ENCODE measurements at regions not wholly inside any gene's neighbourhood (a gene's known extent, or its start where the extent isn't known, plus 50 kb on each side); places are given as distances from the start of the nearest gene placed in this dataset.

DNA sequence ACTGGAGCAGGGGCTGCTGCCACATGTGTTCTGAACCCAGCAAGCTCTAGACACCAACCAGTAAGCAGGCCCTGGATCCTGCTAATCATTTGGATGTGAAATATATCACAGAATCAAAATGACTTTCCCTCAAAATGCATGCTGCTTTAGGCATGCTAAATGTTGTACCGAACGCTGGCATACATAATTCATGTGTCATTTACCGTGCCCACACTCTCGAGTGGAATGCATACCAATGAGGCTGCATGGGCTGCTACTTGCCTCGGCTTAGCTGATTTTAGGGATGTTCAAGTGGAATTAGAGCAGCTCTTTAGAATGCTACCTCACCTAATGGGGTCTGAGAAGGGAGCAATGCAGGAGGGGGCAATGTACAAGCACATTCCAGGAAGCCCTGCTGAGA, 509.6 kb upstream of the RAB6C start:
- Histone ChIP-seq H3K27me3 (ENCODE audit: insufficient read depth, poor library complexity, severe bottlenecking) (no peaks in the 10 kb centered on the region), H3K4me3 (replicated peaks; ENCODE audit: insufficient read depth, low read length) (no peak overlapping the region), H3K27ac (replicated peaks) (no peak overlapping the region)
- DNase-seq (ENCODE audit: low read depth in 1 of 2, low spot score in 1 of 2): no peak
- TF ChIP-seq SPI1 (IDR thresholded peaks at IDR 0.05; ENCODE audit: borderline replicate concordance, low read depth) (no peak), GABPA (IDR thresholded peaks at IDR 0.05; ENCODE audit: low read depth) (no peak), POLR2AphosphoS5 (IDR thresholded peaks at IDR 0.05; ENCODE audit: low read depth) (no peak)
- TF ChIP-seq, protein P1, sequence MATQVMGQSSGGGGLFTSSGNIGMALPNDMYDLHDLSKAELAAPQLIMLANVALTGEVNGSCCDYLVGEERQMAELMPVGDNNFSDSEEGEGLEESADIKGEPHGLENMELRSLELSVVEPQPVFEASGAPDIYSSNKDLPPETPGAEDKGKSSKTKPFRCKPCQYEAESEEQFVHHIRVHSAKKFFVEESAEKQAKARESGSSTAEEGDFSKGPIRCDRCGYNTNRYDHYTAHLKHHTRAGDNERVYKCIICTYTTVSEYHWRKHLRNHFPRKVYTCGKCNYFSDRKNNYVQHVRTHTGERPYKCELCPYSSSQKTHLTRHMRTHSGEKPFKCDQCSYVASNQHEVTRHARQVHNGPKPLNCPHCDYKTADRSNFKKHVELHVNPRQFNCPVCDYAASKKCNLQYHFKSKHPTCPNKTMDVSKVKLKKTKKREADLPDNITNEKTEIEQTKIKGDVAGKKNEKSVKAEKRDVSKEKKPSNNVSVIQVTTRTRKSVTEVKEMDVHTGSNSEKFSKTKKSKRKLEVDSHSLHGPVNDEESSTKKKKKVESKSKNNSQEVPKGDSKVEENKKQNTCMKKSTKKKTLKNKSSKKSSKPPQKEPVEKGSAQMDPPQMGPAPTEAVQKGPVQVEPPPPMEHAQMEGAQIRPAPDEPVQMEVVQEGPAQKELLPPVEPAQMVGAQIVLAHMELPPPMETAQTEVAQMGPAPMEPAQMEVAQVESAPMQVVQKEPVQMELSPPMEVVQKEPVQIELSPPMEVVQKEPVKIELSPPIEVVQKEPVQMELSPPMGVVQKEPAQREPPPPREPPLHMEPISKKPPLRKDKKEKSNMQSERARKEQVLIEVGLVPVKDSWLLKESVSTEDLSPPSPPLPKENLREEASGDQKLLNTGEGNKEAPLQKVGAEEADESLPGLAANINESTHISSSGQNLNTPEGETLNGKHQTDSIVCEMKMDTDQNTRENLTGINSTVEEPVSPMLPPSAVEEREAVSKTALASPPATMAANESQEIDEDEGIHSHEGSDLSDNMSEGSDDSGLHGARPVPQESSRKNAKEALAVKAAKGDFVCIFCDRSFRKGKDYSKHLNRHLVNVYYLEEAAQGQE (IDR thresholded peaks at IDR 0.05; ENCODE audit: insufficient replicate concordance, low read depth): no peak
- TF ChIP-seq, protein P2, sequence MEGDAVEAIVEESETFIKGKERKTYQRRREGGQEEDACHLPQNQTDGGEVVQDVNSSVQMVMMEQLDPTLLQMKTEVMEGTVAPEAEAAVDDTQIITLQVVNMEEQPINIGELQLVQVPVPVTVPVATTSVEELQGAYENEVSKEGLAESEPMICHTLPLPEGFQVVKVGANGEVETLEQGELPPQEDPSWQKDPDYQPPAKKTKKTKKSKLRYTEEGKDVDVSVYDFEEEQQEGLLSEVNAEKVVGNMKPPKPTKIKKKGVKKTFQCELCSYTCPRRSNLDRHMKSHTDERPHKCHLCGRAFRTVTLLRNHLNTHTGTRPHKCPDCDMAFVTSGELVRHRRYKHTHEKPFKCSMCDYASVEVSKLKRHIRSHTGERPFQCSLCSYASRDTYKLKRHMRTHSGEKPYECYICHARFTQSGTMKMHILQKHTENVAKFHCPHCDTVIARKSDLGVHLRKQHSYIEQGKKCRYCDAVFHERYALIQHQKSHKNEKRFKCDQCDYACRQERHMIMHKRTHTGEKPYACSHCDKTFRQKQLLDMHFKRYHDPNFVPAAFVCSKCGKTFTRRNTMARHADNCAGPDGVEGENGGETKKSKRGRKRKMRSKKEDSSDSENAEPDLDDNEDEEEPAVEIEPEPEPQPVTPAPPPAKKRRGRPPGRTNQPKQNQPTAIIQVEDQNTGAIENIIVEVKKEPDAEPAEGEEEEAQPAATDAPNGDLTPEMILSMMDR (IDR thresholded peaks at IDR 0.05; ENCODE audit: insufficient read depth, low read length): no peak

DNA sequence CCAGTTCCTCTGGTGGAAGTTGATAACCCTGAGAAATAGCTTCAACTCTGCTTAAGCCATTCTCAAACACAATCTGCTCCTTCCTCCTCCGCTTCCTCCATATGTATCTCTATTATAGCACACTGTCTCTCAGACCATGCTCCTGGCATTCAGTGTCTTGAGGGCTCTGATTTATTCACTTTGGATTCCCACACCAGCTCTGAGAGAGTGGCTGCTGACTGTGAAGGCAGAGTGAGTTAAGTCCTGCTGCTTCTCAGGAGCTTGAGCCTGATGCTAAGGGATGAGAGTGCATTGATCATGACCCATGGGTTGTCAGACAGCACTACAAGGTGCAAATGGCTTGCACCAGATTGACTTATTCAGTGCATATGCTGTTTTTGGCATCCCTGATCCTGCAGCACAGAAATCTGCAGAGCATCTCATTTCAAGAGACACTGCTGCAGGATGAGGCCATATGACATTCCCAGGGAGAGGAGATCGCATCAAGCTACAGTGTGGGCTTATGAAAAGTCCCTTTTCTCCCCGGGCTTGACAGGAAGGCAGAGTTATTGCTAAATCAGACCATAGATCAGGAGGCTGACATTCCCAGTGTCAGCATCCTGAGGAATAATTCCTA, 500.5 kb upstream of the RAB6C start:
- H3K4me3 ChIP-seq (replicated peaks; ENCODE audit: insufficient read depth, low read length): no peak overlapping the region
- no peak overlapping the region for H3K27ac ChIP-seq (replicated peaks)
- DNase-seq (ENCODE audit: low read depth in 1 of 2, low spot score in 1 of 2): no peak
- H3K27me3 ChIP-seq (ENCODE audit: insufficient read depth, poor library complexity, severe bottlenecking): no peaks in the 10 kb centered on the region
- TF ChIP-seq, protein P1 (IDR thresholded peaks at IDR 0.05; ENCODE audit: insufficient replicate concordance, low read depth): no peak
- TF ChIP-seq, protein P2 (IDR thresholded peaks at IDR 0.05; ENCODE audit: insufficient read depth, low read length): no peak
- TF ChIP-seq SPI1 (IDR thresholded peaks at IDR 0.05; ENCODE audit: borderline replicate concordance, low read depth) (no peak), POLR2AphosphoS5 (IDR thresholded peaks at IDR 0.05; ENCODE audit: low read depth) (no peak), GABPA (IDR thresholded peaks at IDR 0.05; ENCODE audit: low read depth) (no peak)

DNA sequence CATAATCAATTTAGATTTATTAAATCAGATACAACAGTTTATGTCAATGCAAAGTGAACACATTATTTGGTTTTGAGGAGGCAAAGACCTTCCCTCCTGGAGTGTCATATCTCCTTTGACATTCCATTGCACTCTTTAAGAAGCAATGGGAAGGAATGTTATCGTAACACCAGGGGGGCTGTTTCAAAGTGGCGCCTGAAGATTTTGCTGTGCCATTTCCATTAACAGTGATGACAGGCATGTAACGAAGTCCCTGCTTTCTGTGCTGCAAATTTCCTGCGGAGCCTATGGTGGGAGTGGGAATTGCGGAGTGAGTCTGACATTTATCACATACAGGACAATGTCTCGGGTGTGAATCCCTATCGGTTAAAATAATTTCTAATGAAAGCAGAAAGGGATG, 499.6 kb upstream of the RAB6C start:
- DNase-seq (ENCODE audit: low read depth in 1 of 2, low spot score in 1 of 2): no peak
- no peak overlapping the region for H3K4me3 ChIP-seq (replicated peaks; ENCODE audit: insufficient read depth, low read length)
- TF ChIP-seq, protein P1 (IDR thresholded peaks at IDR 0.05; ENCODE audit: insufficient replicate concordance, low read depth): no peak
- TF ChIP-seq, protein P2 (IDR thresholded peaks at IDR 0.05; ENCODE audit: insufficient read depth, low read length): no peak
- TF ChIP-seq POLR2AphosphoS5 (IDR thresholded peaks at IDR 0.05; ENCODE audit: low read depth) (no peak), SPI1 (IDR thresholded peaks at IDR 0.05; ENCODE audit: borderline replicate concordance, low read depth) (no peak), GABPA (IDR thresholded peaks at IDR 0.05; ENCODE audit: low read depth) (no peak)
- no peak overlapping the region for H3K27ac ChIP-seq (replicated peaks)
- no peaks in the 10 kb centered on the region for H3K27me3 ChIP-seq (ENCODE audit: insufficient read depth, poor library complexity, severe bottlenecking)

Measured in HL-60 (cell line).